Fibroblast of upper back skin (primary cell): ENCODE measurements at regions not wholly inside any gene's neighbourhood (a gene's known extent, or its start where the extent isn't known, plus 50 kb on each side); places are given as distances from the start of the nearest gene placed in this dataset.

Experiments
- DNase-seq: peaks from one replicate; pipeline ENCODE4 v3.0.0-alpha.2; 2013

DNA sequence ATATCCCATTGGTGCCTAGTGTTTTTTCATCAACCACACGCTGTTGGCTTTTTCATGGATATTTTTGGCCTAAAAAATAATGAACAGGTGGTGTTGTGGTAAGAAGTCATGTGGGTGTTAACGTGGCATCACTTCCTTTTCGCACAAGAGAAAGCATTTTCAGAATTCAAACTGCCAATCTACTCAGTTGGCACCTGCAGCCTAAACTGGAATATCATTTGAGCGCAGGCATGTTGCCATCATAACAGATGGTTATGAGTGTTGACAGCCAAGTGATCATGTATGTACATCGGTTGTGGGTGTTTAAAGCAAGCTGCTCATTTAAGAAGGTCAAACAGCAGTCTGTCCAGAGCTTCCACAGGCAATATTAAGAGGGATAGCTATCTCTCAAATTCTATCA, 1963.0 kb downstream of the NCAM2 start:
- DNase-seq = no peak

DNA sequence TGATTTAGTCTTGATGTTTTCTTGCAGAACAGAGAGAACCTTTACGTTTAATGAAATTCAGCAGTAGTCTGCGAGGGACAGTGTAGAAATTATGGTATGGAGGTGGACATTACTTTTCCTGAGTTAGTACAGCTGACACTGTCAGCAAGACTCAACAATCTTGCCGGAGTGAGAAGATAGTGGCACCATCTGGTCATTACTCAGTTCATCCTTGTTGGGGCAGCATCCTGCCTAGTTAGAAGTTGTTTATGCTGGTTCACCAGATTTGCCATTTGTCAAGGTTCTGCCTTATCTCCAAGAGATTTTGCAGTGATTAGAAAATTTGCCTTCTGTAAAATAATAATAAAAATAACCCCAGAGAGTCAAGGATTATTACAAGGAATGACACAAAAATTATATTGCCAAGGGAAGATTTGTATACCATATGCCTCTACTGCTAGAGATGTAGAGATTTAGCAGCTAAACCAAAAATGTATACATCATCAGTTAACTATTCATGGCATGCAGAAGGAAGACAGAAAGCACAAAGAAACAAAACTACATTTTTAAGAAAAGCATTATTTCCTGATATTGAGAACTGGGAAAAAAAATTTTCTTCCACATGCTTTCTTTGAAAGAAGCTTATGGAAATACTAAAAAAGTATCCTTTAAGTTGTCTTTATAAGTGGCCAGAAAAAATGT, 1967.4 kb downstream of the NCAM2 start:
- DNase-seq = peak; percentile 61

DNA sequence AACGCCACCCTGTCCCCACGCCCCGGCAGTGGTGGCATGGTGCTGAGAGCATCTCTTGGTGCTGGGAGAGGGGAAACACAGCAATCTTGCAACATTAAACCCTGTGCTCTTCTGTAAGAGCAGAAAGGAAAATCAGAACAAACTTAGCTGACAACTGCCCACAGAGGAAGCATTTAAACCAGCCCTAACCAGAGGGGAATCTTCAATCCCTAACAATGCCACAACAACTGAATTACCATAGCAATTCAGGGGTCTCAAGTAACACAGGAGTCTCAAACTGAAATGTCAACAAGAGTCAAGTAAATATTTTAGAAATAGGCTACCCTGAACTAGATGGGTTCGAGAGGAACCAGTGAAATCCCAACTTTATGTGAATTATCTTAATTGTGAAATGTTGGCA, 1983.6 kb downstream of the NCAM2 start:
- DNase-seq = no peak

DNA sequence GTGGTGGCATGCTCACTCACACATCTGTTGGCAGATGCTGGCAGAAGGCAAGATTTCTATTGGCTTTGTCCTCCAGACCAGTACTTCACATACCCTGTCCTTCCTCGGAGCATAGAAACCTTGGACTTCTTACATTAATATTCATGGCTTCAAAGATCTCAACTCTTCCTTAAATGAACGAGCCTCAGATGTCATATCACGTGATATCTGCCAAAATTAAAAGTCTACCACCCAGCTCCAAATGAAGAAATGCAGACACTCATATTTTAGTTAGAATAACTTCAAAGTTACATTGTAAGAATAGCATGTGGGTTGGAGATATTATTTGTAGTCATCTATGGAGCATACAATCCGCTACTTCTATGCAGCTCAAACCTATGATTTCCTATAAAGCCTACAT, 1994.9 kb downstream of the NCAM2 start:
- no peak for DNase-seq

DNA sequence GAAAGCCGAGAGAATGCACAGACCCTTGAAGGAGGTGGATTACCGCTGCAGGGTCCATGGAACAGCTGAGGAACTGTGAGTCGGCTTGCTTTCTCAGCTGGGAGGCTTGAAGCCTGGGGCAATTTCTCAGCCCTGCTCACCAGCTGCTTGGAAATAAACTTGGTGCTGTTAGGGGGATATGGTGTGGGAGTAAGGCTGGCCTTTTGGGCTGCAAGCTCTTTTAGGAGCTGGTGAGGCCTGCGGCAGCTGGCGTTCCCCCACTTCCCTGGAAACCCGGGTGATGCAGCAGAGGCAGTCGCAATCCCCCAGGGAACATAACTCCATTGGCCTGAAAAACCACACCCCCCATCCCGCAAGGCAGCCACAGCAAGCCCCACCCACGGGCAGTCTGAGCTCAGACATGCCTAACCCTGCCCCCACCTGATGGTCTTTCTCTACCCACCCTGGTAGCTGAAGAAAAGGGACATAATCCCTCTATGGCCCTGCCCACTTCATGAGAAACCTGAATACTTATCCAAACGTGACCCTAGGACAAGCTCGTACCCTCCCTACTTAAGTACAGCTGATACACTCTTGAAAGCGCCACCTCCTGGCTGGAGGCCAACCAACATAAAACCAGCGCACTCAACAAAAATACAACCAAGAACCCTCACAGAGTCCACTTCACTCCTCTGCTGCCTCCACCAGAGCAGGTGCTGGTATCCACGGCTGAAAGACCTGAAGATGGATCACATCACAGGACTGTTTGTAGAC, 1995.8 kb downstream of the NCAM2 start:
- no peak for DNase-seq

DNA sequence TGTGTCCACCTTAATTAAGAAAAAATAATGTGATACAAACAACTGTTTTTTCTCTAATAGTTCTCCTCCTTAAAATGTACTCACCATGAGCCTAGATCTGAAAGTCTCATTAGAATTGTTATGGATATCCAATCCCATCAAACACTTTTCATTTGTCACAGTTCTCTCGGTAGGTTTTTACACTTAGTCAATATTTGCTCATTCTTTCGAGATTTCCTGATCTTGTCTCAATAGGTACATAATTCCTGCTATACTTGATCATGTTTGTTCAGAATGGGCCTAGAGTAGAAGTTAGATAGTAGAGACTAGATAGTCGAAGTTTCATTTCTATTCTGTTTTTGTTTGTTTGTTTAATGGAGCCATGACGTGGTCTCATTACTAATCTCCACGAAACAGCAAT, 2005.7 kb downstream of the NCAM2 start:
- no peak for DNase-seq

DNA sequence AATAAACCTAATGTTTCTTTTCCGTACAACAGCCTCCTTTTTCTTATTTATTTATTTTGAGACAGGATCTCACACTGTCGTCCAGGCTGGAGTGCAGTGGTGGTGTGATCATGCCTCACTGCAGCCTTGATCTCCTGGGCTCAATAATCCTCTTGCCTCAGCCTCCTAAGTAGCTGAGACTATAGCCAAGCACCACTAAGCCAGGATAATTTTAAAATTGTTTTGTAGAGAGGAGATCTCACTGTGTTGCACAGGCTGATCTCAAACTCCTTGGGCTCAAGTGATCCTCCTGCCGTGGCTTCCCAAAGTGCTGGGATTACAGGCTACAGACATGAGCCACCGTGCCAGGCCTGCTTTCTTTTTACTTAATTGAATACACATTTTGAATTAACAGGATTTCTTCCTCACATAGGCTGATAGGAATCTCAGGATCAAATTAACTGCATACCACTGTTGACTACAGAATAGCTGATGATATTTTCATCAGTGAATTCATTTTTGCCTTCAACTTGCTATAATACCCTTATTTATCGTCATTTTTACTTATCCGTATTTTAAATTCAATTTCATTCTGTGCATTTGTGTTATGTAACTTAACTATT, 2010.5 kb downstream of the NCAM2 start:
- no peak for DNase-seq

DNA sequence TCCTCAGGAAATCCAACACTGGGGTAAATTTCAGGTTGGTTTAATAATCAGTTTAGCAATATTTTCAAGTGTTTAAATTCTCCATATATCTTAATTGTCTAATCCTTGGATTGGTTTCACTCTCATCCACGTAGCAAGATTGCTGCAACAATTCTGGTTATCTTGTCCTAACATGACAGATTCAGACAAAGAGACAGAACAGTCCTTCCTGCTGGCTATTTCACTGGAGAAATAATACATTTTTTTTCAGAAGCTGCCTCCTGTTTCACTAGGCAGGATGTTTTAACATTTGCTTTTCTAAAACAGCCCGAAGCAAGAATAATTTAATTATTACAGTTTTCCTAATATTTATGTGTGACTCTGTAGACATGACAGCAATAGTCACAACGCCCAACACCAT, 2011.2 kb downstream of the NCAM2 start:
- no peak for DNase-seq

DNA sequence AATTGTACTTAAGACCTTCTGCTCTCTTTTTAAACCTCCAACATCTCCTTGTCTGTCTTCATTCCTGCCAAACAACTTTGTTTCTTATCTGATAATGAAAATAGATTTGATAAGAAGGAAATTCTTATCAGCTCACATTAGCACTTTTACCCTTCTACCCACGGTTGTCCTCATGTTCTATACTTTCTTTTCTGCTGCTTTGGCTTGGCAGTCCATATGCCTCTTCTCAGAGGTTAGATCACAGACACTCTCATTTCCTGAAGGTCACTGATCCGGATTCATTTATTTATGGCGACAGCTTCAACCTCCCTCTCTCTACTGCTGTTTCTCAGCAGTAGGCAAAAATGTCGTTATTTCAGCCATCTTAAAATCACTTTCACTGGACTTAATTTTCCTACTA, 2015.8 kb downstream of the NCAM2 start:
- DNase-seq = no peak

DNA sequence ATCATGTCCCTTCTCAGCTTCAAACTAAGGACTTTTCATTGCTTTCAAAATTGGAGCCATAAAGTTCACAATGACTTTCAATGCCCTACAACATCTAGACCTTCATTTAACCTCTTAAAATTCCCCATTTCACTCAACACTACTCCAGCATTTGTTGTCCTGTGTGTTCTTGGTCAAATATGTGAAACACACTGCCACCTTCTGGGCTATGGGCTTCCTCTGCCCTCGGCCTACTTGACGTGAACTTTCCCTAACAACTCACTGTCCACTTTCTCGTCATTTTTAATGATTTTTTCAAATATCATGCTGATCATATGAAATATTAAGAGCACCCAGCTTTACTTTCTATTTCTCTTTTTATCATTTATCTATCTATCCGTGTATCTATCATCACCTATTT, 2018.4 kb downstream of the NCAM2 start:
- peak; percentile 1 for DNase-seq

DNA sequence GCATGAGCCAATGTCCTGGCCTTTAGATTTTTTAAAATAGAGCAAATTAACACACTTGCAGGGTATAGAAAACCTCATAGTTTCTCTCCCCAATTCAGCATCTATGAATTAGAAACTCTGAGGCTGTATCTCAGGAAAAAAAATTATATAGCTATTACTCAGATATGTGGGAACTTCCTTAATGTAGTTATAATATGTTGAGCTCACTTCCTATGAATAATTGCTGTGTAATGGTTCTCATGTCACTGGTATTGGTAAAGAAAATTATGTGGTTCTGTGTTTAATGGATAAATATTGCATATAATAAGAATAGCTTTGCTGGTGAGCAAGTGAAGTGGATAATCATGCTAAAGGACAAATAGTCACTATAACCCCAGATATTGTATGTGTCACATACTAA, 2019.8 kb downstream of the NCAM2 start:
- no peak for DNase-seq

DNA sequence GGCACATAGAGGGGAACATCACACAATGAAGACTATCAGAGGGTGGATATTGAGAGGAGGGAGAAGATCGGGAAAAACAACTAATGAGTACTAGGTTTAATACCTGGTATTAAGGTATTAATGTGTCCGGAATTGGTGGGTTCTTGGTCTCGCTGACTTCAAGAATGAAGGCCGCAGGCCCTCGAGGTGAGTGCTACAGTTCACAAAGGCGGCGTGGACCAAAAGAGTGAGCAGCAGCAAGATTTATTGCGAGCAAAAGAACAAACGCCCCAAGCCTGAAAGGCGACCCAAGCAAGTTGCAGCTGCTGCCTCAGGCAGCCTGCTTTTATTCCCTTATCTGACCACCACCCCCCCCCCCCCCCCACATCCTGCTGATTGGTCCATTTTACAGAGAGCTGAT, 2022.8 kb downstream of the NCAM2 start:
- DNase-seq = no peak

DNA sequence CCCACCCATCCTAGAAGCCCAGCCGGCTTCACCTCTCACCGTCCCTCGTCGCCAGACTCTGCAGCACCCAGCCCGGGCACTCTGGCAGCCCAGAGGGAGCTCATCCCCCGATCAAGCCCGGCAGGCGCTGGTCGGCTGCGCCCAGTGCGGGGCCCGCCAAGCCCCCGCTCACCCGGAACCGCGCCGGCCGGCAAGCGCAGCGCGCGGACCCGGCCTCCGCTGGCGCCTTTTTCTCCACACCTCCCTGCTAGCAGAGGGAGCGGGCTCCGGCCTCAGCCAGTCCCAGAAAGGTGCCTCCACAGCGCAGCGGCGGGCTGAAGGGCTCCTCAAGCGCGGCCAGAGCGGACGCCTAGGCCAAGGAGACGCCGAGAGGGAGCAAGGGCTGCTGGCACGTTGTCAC, 2023.3 kb downstream of the NCAM2 start:
- no peak for DNase-seq

DNA sequence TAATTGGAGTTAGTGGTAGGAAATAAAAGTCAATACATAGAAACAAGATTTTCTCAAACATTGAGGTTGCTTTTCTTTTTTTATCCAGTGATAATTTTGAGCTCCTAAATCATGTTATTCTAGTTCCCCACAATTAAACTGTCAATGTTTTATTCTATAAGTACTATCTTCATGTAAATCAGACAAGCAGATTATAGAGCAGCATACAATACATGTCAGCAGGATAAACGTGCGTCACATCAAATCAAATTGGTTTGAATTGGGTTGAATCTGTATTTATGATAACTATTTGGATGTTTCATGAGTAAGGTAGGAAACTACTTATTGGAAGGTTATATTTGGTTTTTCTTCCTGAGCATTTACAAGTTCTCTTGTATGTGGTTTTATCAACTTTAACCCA, 2028.7 kb downstream of the NCAM2 start:
- no peak for DNase-seq

DNA sequence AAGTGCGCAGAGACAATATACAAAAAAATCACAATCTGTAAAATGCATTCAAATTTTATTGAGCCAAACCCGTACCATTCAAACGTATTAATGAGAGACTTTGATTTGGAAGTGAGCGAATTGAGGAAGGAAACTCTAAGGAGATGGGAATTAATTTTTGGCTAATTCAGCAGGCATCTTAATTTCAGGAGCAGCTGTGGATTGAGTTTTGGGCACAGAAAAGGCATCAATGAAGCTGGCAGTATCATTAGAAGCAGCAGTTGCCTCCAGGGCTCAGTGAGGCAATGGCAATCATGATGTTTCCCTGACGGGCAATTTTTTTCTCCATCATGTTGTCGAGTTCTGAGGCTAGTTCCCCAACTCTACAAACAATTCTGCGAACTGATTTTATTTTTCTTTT, 2041.6 kb downstream of the NCAM2 start:
- no peak for DNase-seq

DNA sequence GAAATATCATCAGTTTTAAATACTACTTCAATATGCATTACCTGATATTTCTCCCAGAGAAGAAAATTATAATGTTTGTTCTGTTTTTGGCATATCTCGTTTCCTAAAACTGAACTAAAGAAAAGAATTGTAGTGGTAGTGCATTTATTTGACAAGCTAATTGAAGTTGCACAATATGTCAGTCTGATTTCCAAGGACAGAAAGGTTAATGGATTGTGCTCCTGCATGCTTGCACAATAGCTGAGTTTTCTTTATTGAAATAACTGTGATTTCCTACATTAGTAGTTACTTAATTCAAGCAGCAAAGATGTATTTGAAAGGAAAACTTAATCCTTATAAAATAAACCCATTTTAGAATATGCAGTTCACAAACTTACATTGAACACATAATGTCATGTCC, 2047.7 kb downstream of the NCAM2 start:
- no peak for DNase-seq

DNA sequence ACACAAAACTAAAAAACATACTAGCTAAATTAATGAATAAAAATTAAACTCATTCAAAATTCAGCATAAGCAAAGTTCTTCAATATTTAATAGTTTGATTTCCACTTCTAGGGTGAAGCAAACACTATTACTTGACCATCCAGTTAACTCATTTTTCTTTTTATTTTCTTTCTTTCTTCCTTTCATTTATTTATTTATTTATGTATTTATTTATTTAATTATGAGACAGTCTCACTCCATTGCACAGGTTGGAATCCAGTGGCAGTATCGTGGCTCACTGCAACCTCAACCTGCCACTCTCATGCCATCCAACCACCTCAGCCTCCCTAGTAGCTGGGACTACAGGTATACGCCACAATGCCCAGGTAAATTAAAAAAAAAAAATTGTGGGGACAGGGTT, 2069.5 kb downstream of the NCAM2 start:
- DNase-seq = no peak

DNA sequence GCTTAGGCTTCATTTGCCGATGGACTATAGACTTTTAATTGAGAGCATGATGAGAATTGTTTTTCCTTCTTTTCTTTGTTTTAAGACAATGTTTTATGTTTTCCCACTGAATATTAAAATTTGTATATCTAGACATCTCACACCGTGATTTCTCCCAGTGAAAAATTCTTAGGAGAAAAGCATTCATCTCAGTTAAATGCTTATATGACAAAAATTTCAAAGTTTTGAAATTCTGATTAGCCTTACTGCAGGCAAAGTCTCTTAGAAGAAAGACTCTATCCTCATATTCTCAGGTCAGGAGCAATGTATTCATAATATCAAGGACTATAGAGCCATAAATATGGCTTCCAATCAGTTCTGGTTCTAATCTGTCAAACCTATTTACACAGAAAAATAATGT, 2085.0 kb downstream of the NCAM2 start:
- no peak for DNase-seq

DNA sequence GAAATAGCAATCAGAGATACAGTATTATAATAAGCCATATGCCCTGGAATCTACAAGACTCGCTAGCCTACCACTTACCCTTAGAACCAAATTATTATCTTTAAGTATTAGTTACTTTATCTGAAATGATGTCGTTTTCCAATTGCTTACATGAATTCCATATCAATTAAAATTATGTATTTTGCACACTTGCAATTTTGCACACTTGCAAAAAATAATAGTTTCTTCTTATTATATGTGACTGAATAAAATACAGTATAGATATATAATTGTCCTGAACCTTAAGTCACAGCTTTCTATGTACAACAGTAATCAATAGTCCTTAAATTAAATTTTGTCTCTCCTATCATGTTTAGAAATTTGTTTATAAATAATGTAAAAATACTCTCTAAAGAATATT, 2095.1 kb downstream of the NCAM2 start:
- no peak for DNase-seq

DNA sequence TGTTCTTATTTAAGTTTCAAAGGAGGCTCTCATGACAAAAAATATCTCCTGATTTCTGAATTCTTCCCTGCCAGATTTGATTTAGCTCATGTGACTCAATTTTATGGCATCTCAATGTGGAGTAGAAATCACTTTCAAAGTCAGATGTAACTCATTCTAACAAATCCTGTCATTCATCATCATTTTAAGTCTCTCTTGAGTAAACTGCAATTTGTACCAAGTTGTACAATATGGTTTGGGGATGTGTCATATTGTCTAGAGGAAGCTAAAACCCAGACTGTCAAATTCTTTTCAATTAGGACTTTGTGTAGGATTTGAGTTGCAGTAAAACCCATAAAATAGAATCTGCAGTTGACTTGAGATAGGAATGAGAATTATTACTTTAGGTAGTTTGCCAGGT, 2101.0 kb downstream of the NCAM2 start:
- no peak for DNase-seq

DNA sequence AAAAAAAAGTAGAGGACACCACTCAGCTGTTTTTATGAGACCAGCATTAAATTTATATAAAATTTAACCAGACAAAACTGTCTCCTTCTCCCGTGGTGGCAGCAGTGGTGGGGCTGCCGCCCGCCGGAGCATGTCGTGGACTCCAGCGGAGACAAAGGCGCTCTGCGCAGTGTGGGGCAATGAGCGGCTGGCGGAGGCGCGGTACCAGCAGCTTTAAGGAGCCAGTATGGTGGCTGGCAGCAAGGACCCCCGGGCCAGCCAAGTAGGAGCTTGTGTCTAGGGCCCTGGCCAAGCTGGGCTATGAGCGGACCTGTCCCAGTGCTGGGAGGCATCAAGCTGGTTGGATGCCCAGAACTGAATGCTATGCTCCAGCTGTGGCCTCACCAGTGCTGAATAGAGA, 2102.9 kb downstream of the NCAM2 start:
- no peak for DNase-seq

DNA sequence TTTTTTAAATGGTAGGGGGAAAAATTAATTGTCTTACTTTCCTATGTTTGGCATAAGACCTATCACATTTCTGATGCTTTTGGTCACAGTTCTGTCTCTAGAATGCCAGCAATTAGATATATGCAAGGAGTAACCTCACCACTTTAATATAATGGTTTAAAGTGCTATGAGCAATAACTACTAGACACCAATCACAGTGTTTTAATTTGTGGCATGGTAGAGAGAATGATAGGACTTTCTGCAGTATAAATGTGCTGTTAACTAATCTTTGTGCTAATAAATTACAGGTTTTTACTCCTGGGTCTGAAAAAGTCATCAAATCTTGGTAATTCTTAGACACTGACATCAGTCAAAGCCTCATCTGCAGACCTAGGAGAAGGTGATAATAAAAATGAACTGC, 2110.3 kb downstream of the NCAM2 start:
- DNase-seq = no peak

DNA sequence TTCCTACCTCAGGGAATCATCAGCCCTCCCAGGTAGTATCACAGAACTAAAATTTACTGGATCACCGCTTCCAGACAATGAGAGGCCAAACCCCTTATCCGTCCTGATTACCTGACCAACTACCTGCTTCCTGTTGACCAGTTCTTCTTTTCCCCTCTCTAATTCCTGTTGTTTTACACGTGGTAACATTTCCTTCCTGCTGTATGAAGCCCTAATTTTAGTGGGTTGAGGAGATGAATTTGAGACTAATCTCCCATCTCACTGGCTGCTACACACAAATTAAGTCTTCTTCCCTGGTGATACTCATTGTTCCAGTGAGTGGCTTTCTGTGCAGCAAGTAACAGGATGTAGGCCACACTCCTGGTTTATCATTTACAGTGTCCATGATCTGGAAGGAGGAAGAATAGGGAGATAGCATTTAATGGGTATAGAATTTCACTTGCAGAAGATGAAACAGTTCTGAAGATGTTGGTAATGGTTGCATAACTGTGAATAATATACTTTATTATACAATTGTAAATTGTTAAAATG, 2112.9 kb downstream of the NCAM2 start:
- no peak for DNase-seq

DNA sequence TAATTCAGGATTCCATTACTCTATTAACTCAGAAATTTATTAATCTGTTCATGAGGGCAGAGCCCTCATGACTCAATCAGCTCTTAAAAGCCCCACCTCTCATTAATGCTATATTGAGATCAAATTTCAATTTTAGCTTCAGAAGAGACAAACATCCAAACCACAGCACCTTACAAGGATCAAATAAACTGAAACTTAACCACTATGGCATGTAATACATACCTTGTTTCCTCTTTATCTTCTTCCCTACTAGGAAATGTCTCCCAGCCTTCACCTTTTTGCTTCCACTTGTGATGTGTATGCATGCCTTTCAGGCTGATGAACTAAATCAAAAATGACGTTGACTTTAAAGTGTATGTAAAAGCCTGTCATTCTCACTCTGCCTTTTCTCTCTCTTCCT, 2121.3 kb downstream of the NCAM2 start:
- DNase-seq = no peak
